Liver (tissue), 3 donors: ENCODE measurements at regions not wholly inside any gene's neighbourhood (a gene's known extent, or its start where the extent isn't known, plus 50 kb on each side); places are given as distances from the start of the nearest gene placed in this dataset.

Source experiments
- ATF3 ChIP-seq: IDR thresholded peaks from 2 replicates; pipeline ENCODE4 v1.6.1; 2016; ENCODE audit warnings: antibody characterized with exemption
- CTCF ChIP-seq: fragments of 150-350 bp; IDR thresholded peaks from 2 replicates; pipeline ENCODE4 v1.5.1; 2017; ENCODE audit warnings: improper control_type of control experiment, low read depth, low read length; ENCODE audit not compliant: missing input control
- FOXA1 ChIP-seq: IDR thresholded peaks from 2 replicates; pipeline ENCODE4 v1.6.1; 2016; ENCODE audit warnings: antibody characterized with exemption
- MAX ChIP-seq: IDR thresholded peaks from 2 replicates; pipeline ENCODE4 v1.6.1; 2016; ENCODE audit warnings: antibody characterized with exemption
- RAD21 ChIP-seq, 2 donors: IDR thresholded peaks; 2 replicates each; pipeline ENCODE4 v1.6.1; 2016; ENCODE audit warnings: antibody characterized with exemption in 2 of 2, mild to moderate bottlenecking in 2 of 2
- REST ChIP-seq: IDR thresholded peaks from 2 replicates; pipeline ENCODE4 v1.6.1; 2016; ENCODE audit warnings: antibody characterized with exemption, mild to moderate bottlenecking
- TAF1 ChIP-seq: conservative IDR thresholded peaks from 2 replicates; pipeline ENCODE4 v1.6.1; 2016; ENCODE audit warnings: antibody characterized with exemption, mild to moderate bottlenecking
- YY1 ChIP-seq: IDR thresholded peaks from 2 replicates; pipeline ENCODE4 v1.6.1; 2016; ENCODE audit warnings: antibody characterized with exemption, mild to moderate bottlenecking
- donor health status: healthy.
- donor health status: healthy.

GRCh38 chr2:883260-883802, 67.3 kb upstream of the SNTG2 start:
- TF ChIP-seq CTCF (no peak), TAF1 (no peak), REST (no peak), YY1 (no peak), MAX (no peak), ATF3 (no peak), FOXA1 (no peak), RAD21 (IDR thresholded peaks at IDR 0.05) (no peak)
